Activated CD8-positive, alpha-beta T cell treated with anti-CD3 and anti-CD28 coated beads, Interleukin-2, amount 10 ng/mL, durations not matched to agents 7 days and 5 days (primary cell): ENCODE measurements at regions not wholly inside any gene's neighbourhood (a gene's known extent, or its start where the extent isn't known, plus 50 kb on each side); places are given as distances from the start of the nearest gene placed in this dataset.

ENCODE experiments used
- ATAC-seq: fragments of 150-1000 bp; cut with Tn5 transposase; one replicate; pipeline ENCODE4 v1.10.0; 2021; ENCODE audit warnings: moderate library complexity
- CTCF ChIA-PET: fragments of 350-600 bp; sonication (Branson Sonifier 250); formaldehyde crosslinking; loops from one replicate; lab custom pipeline; 2021; ENCODE audit warnings: antibody characterized with exemption; lab: Charles Lee
- POLR2A ChIA-PET: fragments of 350-600 bp; sonication (Branson Sonifier 250); formaldehyde crosslinking; loops from one replicate; lab custom pipeline; 2021; ENCODE audit warnings: antibody characterized with exemption; lab: Charles Lee
- DNase-seq: peaks from one replicate; pipeline ENCODE4 v3.0.0-alpha.2; 2020
- H3K27ac Mint-ChIP-seq: one replicate; pipeline ENCODE4 v1.8.0; 2021; ENCODE audit warnings: mild to moderate bottlenecking, mixed read lengths
- H3K27me3 Mint-ChIP-seq: one replicate; pipeline ENCODE4 v1.8.0; 2021; ENCODE audit warnings: low read depth, mixed read lengths
- H3K36me3 Mint-ChIP-seq: one replicate; pipeline ENCODE4 v1.8.0; 2021; ENCODE audit warnings: low read depth, mixed read lengths
- H3K4me1 Mint-ChIP-seq: one replicate; pipeline ENCODE4 v1.8.0; 2021; ENCODE audit warnings: low read depth, mixed read lengths
- H3K4me3 Mint-ChIP-seq: one replicate; pipeline ENCODE4 v1.8.0; 2021; ENCODE audit warnings: mild to moderate bottlenecking, mixed read lengths
- H3K9me3 Mint-ChIP-seq: one replicate; pipeline ENCODE4 v1.8.0; 2022; ENCODE audit warnings: mixed read lengths; ENCODE audit not compliant: insufficient read depth

DNA sequence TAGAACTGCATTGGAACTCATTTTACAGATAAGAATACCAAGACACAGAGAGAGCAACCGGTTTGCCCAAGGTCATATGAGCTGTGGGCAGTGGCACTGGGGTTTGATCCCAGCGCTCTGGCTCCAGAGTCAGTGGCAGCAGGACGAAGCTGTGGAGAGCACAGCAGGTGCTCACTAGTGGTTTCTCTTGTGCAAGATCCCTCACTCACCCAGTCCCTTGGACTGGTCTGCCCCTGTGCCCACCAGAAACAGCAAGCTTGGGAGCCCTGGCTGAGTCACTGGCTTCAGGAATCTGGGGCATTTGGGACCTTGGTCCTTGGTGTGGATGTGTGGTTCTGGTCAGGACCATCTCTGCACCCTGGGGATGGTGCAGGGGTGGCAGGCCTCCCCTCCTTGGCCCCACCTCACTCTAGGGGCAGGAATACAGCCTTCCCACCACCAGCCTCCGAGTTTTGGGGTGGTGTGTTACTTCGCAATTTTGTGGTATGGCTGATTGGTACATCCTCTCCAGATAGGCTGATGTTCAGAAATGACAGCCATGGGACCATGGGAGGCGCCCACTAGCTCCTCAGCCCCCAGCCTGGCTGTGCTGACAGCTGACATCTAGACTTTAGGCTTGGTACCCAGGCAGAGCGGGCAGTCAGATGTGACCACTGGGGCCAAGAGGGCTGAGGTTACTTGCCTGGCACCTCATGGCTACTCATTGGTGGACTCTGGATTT, 104.6 kb downstream of the LSM3 start:
- Mint-ChIP-seq H3K9me3 (no peaks in the 10 kb centered on the region), H3K4me3 (no peak overlapping the region), H3K36me3 (no peaks in the 10 kb centered on the region), H3K27me3 (peaks cover 2% of the 10 kb centered on the region), H3K27ac (no peak overlapping the region), H3K4me1 (peaks cover 5% of the 10 kb centered on the region)
- no peak for DNase-seq
- CTCF ChIA-PET, result no interaction called here
- no peak for ATAC-seq
- POLR2A ChIA-PET, result no interaction called here

DNA sequence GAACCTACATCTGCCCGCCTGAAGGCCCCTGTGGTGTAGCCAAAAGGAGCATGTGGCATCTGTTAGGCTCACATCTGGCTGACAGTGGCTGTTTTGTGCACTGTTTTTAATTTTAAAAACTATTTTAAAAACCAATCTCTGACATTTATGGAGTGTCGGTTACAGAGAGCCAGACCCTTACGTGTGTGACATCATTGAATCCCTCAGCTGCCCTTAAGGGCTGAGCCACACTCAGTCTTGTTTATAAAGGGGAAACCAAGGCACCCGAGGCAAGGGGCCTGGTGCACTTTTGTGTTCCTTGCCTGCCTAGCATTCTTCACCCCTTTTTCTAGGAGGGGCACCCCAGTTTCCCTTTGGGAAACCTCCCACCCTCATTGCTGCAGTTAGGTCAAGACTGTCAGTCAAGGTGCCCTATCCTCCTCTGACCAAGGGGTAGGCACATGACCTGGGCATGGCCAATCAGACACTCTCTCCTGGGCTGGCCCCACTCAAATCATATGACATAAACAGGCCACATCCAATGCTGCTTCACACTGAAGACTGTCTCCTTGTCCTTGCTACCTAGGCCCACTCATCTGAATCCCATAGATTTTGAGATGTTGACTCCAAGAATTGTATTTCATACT, 105.3 kb downstream of the LSM3 start:
- no peak overlapping the region for H3K27ac Mint-ChIP-seq
- ATAC-seq, result no peak

DNA sequence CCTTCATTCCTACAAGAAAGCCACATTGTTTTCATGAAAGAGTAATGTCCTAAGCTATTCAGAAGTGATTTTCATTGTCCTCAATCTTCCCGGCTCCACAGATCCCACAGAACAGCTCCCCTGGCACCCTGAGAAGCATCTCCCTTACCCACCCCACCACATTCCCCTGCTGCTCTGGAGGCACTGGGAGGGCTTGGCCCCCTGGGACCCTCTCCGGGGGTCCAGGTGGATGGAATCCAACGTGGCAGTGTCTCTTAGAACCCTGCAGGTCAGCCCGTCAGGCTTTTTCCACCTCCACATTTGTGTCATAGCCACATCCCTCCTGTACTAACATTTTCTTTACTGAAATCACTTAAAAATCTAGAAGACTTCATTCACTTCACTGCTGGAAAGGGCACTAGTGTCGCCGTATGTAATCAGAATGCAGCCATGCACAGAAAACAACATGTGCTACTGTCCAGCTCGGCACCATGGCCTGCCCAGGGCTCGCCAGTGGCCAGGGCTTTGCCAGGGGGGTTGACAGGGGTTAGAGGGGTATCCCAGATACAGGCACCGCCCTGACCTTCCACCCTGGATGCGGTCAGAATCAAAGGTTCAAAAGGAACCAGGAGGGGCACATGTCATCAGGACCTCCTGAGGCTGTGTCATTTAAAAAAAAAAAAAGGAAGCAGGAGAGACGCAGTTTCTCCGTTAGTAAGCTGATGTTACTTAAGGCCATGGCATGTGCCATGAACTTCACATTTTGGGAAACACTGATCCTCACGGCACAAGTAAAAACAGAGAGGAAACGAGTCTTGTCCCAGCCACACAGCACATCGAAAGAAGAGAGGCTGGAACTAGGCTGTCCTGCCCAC, 106.3 kb downstream of the LSM3 start:
- DNase-seq (no peak), ATAC-seq (no peak)
- Mint-ChIP-seq H3K27ac (no peak overlapping the region), H3K9me3 (no peaks in the 10 kb centered on the region), H3K36me3 (no peaks in the 10 kb centered on the region), H3K27me3 (peaks cover 9% of the 10 kb centered on the region), H3K4me1 (peaks cover 5% of the 10 kb centered on the region), H3K4me3 (no peak overlapping the region)
- ChIA-PET CTCF (no interaction called here), POLR2A (interaction anchor here (0.7 kb wide), 2 partner anchors 80 to 101 kb away, joined by 3 read pairs; no protein-coding TSS in a partner anchor)

More for the DNA sequence above, 105.3 kb downstream of the LSM3 start:
- H3K4me1 Mint-ChIP-seq, result peaks cover 5% of the 10 kb centered on the region
- H3K4me3 Mint-ChIP-seq, result no peak overlapping the region
- no peak for DNase-seq
- ChIA-PET POLR2A (no interaction called here), CTCF (no interaction called here)
- no peaks in the 10 kb centered on the region for H3K36me3 Mint-ChIP-seq
- no peaks in the 10 kb centered on the region for H3K9me3 Mint-ChIP-seq
- H3K27me3 Mint-ChIP-seq, result peaks cover 6% of the 10 kb centered on the region

DNA sequence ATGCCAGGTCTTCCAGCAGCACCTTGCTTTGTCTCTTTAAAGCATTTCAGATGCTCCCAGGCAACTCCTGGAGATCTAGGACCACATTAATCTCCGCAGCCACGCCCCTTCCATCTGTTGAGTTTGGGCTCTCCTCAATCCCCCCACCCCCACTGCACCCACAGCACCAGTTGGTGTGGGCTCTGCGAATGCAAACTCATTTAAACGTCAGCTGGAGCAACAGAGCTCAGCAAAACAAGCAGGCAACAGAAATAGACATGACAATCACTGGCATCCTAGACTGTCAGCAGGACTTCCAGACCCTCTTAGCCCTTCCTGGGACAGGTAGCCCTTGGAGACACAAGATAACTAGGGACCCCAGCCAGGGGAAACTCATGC, 106.9 kb downstream of the LSM3 start:
- Mint-ChIP-seq H3K27ac (no peak overlapping the region), H3K36me3 (no peaks in the 10 kb centered on the region), H3K9me3 (no peaks in the 10 kb centered on the region), H3K27me3 (peaks cover 14% of the 10 kb centered on the region), H3K4me3 (no peak overlapping the region), H3K4me1 (peaks cover 5% of the 10 kb centered on the region)
- POLR2A ChIA-PET, result interaction anchor here (0.7 kb wide), 2 partner anchors 79 to 101 kb away, joined by 3 read pairs; no protein-coding TSS in a partner anchor
- ATAC-seq (no peak), DNase-seq (no peak)
- CTCF ChIA-PET, result no interaction called here

DNA sequence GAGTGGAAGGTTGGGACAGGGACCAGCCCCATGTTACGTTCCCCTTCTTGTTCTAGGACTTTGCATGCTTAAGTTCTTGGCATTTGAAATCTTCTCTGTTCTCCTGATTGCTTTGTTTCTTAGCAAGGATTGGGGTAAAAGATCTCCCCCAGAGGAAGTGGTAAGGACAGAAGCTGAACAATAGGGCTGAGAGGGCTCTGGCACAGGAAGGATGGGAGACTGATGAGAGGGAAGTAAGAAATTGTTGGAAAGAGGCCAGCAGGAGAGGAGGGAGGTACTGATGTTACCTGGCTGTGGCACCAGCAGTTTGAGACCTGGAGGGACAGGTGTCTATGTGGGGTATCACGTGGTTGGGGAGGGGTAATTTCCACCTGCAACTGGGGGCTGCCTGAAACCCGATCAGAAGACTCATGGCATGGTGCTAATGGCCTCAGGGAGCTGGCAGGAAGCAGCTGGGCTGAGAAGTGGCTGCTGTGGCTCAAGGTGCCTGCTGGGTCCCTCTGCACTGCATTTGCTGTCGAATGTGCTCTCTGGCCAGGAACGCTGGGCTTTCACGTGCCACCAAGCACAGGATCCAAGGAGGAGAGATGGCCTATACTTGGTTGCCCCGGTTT, 108.4 kb downstream of the LSM3 start:
- no peaks in the 10 kb centered on the region for H3K9me3 Mint-ChIP-seq
- H3K36me3 Mint-ChIP-seq, result no peaks in the 10 kb centered on the region
- ATAC-seq (no peak), DNase-seq (no peak)
- CTCF ChIA-PET, result no interaction called here
- H3K27ac Mint-ChIP-seq, result no peak overlapping the region
- H3K4me3 Mint-ChIP-seq, result no peak overlapping the region
- H3K4me1 Mint-ChIP-seq, result peaks cover 5% of the 10 kb centered on the region
- POLR2A ChIA-PET, result no interaction called here
- peaks cover 15% of the 10 kb centered on the region for H3K27me3 Mint-ChIP-seq

DNA sequence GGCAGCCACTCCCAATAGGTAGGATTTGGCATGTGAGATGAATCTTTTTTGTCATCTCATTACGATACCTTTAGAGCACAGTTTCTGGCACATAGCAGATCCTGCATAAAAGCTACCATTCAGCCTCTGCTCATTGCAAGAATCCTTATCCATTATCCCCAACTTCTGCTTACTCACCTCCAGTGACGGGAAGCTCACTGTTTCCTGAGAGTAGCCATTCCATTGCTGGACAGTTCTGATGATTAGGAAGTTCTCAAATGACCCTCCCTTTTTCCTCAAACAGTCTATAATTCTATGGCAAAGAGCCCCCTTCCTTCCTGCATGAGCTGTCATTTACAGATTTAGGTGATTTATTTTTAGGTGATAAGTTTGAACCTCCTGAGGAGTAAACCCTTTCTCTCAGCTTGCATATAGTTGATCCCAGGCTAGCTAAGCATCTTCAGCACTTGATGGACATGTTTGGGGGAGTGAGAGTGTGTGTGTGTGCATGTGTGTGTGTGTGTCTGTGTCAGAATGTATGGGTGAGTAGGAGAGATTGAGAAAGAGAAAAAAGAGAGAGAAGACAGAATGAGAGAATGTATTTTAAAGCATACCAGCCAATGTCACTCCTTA, 109.7 kb downstream of the LSM3 start:
- peaks cover 15% of the 10 kb centered on the region for H3K27me3 Mint-ChIP-seq
- no peak overlapping the region for H3K27ac Mint-ChIP-seq
- H3K4me3 Mint-ChIP-seq, result no peak overlapping the region
- ATAC-seq, result no peak
- ChIA-PET POLR2A (no interaction called here), CTCF (no interaction called here)
- no peak for DNase-seq
- no peaks in the 10 kb centered on the region for H3K36me3 Mint-ChIP-seq
- H3K4me1 Mint-ChIP-seq, result peaks cover 5% of the 10 kb centered on the region
- H3K9me3 Mint-ChIP-seq, result no peaks in the 10 kb centered on the region

DNA sequence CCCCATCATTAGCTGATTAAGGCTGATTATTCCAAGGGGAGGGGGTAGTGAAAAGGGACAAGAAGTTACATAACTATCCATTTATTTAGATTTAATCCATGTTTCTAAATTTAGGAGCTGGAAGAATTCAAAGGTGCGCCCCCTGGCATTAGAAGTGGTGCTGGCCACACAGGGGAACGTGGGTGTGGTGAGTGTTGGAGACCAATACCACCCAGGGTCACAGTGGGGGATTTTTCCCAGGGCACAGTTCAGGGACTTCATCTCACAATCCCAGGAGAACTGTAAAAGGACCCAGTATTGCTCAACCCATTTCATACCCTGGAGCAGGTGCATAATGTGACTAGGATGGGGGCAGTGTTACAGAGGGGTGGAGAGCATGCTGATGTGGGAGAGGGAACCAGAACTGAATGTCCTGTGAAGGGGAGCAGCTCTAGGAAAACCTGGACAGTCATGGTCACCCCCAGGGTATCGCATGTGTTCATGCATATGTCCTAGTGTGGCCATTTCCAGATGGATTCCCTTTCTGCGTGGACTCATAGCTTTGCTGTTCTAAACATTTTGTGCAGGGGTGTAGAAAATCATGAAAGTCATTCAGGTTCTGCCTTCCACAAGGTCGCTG, 110.3 kb downstream of the LSM3 start:
- peaks cover 5% of the 10 kb centered on the region for H3K4me1 Mint-ChIP-seq
- ChIA-PET CTCF (interaction anchor here (1.0 kb wide), 1 partner anchor 127 kb away, joined by 3 read pairs; no protein-coding TSS in a partner anchor), POLR2A (no interaction called here)
- H3K4me3 Mint-ChIP-seq, result no peak overlapping the region
- no peak overlapping the region for H3K27ac Mint-ChIP-seq
- ATAC-seq (no peak), DNase-seq (no peak)
- peaks cover 15% of the 10 kb centered on the region for H3K27me3 Mint-ChIP-seq
- no peaks in the 10 kb centered on the region for H3K36me3 Mint-ChIP-seq
- H3K9me3 Mint-ChIP-seq, result no peaks in the 10 kb centered on the region

DNA sequence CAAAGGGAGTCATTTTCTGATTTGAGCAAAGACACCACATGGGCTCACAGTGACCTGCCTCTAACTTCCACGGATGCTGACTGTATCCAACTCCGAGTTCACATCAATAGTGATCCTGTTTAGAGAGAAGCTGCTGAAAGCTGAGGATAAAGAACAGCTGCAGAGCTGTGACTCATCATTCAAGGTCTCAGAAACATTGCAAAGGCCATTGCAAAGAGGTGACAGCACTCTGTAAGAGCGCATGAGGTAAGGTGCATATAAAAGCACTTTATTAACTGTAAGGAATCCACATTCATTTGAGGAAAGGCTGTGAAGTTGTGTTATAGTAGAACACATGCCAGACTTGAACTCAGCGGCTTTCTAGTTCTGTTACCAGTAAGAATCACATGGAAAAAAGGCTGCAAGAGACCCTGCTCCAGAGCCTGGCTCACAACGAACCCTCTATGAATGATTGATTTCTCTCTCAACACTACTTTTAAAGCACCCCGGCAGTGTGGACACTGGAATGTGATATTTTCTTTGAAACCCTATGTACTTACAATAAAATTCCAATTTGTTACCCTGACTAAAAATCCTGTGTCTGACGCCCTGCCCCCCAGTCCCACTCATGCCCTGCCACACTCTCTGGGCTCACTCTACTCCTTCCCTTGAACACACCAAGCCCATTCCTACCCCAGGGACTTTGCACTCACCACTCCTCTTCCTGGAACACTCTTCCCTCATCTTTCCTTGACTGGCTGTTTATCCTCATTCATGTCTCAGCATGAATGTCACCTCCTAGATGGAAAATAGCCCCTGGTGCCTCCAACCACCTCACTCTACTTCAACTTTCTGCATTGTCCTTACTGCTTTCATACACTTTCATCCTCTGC, 111.2 kb downstream of the LSM3 start:
- no peaks in the 10 kb centered on the region for H3K36me3 Mint-ChIP-seq
- DNase-seq, result no peak
- no peak for ATAC-seq
- no peaks in the 10 kb centered on the region for H3K9me3 Mint-ChIP-seq
- no peak overlapping the region for H3K27ac Mint-ChIP-seq
- H3K27me3 Mint-ChIP-seq, result peaks cover 22% of the 10 kb centered on the region
- no peak overlapping the region for H3K4me3 Mint-ChIP-seq
- peaks cover 5% of the 10 kb centered on the region for H3K4me1 Mint-ChIP-seq
- ChIA-PET POLR2A (no interaction called here), CTCF (interaction anchor here (1.0 kb wide), 1 partner anchor 126 kb away, joined by 3 read pairs; no protein-coding TSS in a partner anchor)

DNA sequence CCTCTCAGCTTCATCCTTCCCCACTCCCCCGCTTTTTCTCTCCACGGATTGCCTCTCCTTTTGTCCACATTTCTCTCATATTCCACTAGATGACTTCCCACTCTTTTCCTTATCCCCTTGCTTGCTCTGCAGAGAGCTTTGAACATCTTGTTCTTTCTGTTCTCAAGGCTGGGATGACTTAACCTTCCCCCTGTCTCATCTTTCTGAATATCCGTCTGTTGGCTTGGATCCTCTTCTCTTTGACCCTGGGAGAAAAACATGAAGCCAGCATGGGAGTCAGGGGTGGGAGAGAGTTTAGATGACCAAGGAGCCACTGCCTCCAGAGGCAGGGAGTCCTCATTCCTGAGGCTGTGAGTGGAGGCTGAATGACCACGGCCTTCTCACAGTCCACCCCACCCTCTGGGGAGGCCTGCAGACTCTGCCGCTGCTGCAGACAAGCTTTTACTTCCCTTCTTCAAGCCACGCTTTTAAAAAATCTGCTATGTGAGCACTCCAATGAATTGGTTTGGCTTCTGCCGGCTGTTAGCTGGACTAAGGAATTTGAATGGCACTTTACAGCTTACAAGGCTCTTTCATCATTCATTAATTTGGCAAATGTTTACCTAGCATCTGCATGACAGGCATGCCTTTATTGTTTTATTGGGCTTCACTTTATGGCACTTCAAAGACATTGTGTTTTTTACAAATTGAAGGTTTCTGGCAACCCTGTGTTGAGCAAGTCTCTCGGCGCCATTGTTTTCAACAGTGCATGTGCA, 111.6 kb upstream of the SLC6A6 start:
- Mint-ChIP-seq H3K4me3 (no peak overlapping the region), H3K27ac (no peak overlapping the region), H3K4me1 (peaks cover 5% of the 10 kb centered on the region), H3K36me3 (no peaks in the 10 kb centered on the region), H3K9me3 (no peaks in the 10 kb centered on the region), H3K27me3 (peaks cover 28% of the 10 kb centered on the region)
- no peak for ATAC-seq
- DNase-seq, result no peak
- ChIA-PET CTCF (no interaction called here), POLR2A (no interaction called here)

DNA sequence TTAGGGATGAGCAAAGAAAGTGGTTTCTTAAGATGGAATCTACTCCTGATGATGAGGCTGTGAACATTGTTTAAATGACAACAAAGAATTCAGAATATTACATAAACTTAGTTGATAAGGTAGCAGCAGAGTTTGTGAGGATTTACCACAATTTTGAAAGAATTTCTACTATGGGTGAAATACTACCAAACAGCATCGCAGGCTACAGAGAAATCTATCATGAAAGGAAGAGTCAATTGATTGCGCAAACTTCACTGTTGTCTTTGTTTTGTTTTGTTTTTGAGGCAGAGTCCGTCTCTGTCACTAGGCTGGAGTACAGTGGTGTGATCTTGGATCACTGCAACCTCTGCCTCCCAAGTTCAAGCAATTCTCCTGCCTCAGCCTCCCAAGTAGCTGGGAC, 107.4 kb upstream of the SLC6A6 start:
- Mint-ChIP-seq H3K4me1 (peaks cover 8% of the 10 kb centered on the region), H3K9me3 (no peaks in the 10 kb centered on the region), H3K27ac (no peak overlapping the region), H3K36me3 (no peaks in the 10 kb centered on the region), H3K27me3 (peaks cover 27% of the 10 kb centered on the region), H3K4me3 (no peak overlapping the region)
- POLR2A ChIA-PET, result no interaction called here
- no peak for ATAC-seq
- DNase-seq, result no peak
- CTCF ChIA-PET, result no interaction called here
